ENCODE measurements at regions not wholly inside any gene's neighbourhood (a gene's known extent, or its start where the extent isn't known, plus 50 kb on each side); places are given as distances from the start of the nearest gene placed in this dataset.

DNA sequence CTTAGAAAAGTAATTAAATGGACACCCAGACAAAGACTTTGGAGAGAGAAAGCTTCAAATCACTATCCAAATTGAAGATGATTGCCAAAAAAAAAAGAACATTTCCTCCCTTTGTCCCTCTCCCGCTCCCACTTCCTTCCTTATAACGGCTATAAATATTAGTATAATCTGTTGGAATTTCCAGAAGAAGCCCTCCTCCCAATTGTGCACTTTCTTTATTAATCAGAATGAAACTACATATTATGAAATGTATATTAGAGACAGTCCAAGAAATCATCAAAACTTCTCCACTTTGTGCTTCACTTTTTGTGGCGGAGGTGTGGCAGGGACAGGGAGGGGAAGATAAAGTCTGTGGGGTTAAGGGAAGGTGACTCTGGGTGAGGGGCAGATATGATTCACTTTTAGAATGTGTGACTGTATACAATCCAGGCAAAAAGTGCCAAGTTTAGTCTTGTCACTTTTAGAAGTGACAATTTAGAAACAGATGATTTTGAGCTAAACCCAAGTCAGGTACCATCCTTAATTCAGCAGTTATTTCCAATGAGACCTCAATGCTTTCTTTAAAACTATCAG, 195.0 kb upstream of the MARCKS start:
- no peak overlapping the region for H3K4me3 ChIP-seq
- TF ChIP-seq, protein P1, sequence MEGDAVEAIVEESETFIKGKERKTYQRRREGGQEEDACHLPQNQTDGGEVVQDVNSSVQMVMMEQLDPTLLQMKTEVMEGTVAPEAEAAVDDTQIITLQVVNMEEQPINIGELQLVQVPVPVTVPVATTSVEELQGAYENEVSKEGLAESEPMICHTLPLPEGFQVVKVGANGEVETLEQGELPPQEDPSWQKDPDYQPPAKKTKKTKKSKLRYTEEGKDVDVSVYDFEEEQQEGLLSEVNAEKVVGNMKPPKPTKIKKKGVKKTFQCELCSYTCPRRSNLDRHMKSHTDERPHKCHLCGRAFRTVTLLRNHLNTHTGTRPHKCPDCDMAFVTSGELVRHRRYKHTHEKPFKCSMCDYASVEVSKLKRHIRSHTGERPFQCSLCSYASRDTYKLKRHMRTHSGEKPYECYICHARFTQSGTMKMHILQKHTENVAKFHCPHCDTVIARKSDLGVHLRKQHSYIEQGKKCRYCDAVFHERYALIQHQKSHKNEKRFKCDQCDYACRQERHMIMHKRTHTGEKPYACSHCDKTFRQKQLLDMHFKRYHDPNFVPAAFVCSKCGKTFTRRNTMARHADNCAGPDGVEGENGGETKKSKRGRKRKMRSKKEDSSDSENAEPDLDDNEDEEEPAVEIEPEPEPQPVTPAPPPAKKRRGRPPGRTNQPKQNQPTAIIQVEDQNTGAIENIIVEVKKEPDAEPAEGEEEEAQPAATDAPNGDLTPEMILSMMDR (IDR thresholded peaks at IDR 0.05; ENCODE audit: low read depth, low read length): no peak
- H3K9me3 ChIP-seq (ENCODE audit: low read depth): no peaks in the 10 kb centered on the region
- H3K27ac ChIP-seq: no peak overlapping the region
- H3K4me1 ChIP-seq (ENCODE audit: low read depth): no peaks in the 10 kb centered on the region
- H3K27me3 ChIP-seq: peaks cover 2% of the 10 kb centered on the region
- no peak for DNase-seq (ENCODE audit: low read depth in 1 of 2, low spot score in 1 of 2)
- no peaks in the 10 kb centered on the region for H3K36me3 ChIP-seq

- no peak for DNase-seq (ENCODE audit: low read depth in 1 of 2, low spot score in 1 of 2)
- H3K4me1 ChIP-seq (ENCODE audit: low read depth): no peaks in the 10 kb centered on the region
- no peak overlapping the region for H3K27ac ChIP-seq
- peaks cover 2% of the 10 kb centered on the region for H3K27me3 ChIP-seq
- no peaks in the 10 kb centered on the region for H3K36me3 ChIP-seq
- TF ChIP-seq, protein P1 (IDR thresholded peaks at IDR 0.05; ENCODE audit: low read depth, low read length): no peak
- no peak overlapping the region for H3K4me3 ChIP-seq
- no peaks in the 10 kb centered on the region for H3K9me3 ChIP-seq (ENCODE audit: low read depth)
Observed at GRCh38 chr6:113662688-113663333, 194.3 kb upstream of the MARCKS start.

DNA sequence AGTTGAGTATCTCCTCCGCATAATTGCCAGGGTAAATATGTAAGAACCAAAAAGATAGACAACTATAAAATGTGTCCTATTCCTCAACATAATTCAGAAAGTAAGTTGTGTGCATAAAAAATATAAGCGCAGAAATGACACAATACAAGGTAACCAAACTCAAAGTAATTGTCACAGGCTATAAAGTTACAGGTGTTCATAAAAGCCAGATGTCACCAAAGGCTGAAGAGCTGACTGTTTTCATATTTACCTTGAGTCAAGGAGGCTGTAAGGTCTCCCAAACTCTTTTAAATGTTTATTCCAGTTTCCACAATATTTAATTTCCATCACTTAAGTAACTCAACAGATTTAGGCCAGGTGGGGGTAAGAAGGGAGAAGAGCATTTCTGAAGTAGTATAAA, 192.2 kb upstream of the MARCKS start:
- TF ChIP-seq, protein P1 (IDR thresholded peaks at IDR 0.05; ENCODE audit: low read depth, low read length): no peak
- H3K4me1 ChIP-seq (ENCODE audit: low read depth): no peaks in the 10 kb centered on the region
- H3K36me3 ChIP-seq: no peaks in the 10 kb centered on the region
- H3K27me3 ChIP-seq: no peaks in the 10 kb centered on the region
- H3K27ac ChIP-seq: no peak overlapping the region
- H3K9me3 ChIP-seq (ENCODE audit: low read depth): no peaks in the 10 kb centered on the region
- DNase-seq (ENCODE audit: low read depth in 1 of 2, low spot score in 1 of 2): no peak
- no peak overlapping the region for H3K4me3 ChIP-seq

DNA sequence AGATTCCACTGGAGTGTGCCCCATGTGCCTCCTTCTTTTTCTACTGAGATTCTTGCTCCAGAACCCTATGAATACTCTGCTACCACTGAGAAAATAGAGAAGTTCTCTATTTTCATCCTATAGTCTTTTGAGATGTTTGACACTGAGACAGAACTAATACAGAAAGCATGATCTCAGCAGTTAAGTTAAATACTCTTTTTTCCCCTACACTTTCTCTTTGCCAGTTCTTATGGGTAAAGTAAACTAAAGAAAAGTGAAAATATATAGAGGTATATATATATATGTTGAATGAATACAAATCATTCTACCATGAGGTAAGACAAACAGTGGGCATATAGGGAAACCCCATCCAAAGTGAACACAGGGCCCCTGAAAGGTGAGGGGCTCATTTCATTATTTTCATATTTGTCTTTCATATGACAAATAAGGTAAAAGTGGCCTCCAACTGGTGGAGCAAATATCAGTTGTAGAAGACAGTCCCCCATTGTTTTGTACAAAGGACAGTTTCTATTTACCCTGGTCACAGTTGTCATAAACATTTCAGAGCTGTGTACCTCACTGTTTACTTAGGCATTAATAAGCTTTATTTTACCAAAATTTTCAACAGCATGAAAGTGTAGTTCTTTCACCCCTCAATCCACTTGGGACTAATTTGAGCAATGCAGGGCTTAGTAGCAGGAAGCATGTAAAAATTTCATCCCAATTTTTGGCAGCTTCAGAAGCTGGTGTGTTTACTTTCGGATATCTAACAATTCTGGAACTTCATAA, 188.3 kb upstream of the MARCKS start:
- Histone ChIP-seq H3K27me3 (no peaks in the 10 kb centered on the region), H3K36me3 (no peaks in the 10 kb centered on the region), H3K27ac (no peak overlapping the region), H3K4me1 (ENCODE audit: low read depth) (peaks cover 8% of the 10 kb centered on the region), H3K4me3 (no peak overlapping the region), H3K9me3 (ENCODE audit: low read depth) (no peaks in the 10 kb centered on the region)
- TF ChIP-seq, protein P1 (IDR thresholded peaks at IDR 0.05; ENCODE audit: low read depth, low read length): no peak
- peak in 1 of 2 donors; percentile 18 for DNase-seq (ENCODE audit: low read depth in 1 of 2, low spot score in 1 of 2)

- DNase-seq (ENCODE audit: low read depth in 1 of 2, low spot score in 1 of 2): no peak
- Histone ChIP-seq H3K27me3 (no peaks in the 10 kb centered on the region), H3K9me3 (ENCODE audit: low read depth) (no peaks in the 10 kb centered on the region), H3K4me1 (ENCODE audit: low read depth) (peaks cover 8% of the 10 kb centered on the region), H3K27ac (no peak overlapping the region), H3K4me3 (no peak overlapping the region), H3K36me3 (no peaks in the 10 kb centered on the region)
- TF ChIP-seq, protein P1 (IDR thresholded peaks at IDR 0.05; ENCODE audit: low read depth, low read length): no peak
Observed at GRCh38 chr6:113669606-113670005, 187.5 kb upstream of the MARCKS start.
